Stomach (tissue), 4 donors: ENCODE measurements at regions not wholly inside any gene's neighbourhood (a gene's known extent, or its start where the extent isn't known, plus 50 kb on each side); places are given as distances from the start of the nearest gene placed in this dataset.

Experiments used
- CTCF ChIP-seq, 7 experiments: fragments of 450-650 bp in 4 of 7; fragments of 200-600 bp in 3 of 7; sonication (generic) in 3 of 7; IDR thresholded peaks; one replicate each; pipeline ENCODE4 v1.5.1; 2016 to 2019; ENCODE audit warnings: antibody characterized with exemption in 7 of 7, control low read depth in 2 of 7, mild to moderate bottlenecking in 1 of 7
- POLR2A ChIP-seq, 4 donors: fragments of 450-650 bp; IDR thresholded peaks; one replicate each; pipeline ENCODE4 v1.6.1; 2016; ENCODE audit warnings: antibody characterized with exemption in 4 of 4, control low read depth in 2 of 4, mild to moderate bottlenecking in 1 of 4, moderate library complexity in 1 of 4

GRCh38 chr6:130674604-130675003, 152.6 kb upstream of the SMLR1 start:
- no peak for TF ChIP-seq CTCF (IDR thresholded peaks at IDR 0.05)
- TF ChIP-seq POLR2A (IDR thresholded peaks at IDR 0.05), result no peak
